Neuronal stem cell (in vitro differentiated cells): ENCODE measurements at regions not wholly inside any gene's neighbourhood (a gene's known extent, or its start where the extent isn't known, plus 50 kb on each side); places are given as distances from the start of the nearest gene placed in this dataset.

ENCODE experiments used
- DNase-seq: peaks from one replicate; pipeline ENCODE4 v3.0.0-alpha.2; 2013; ENCODE audit warnings: low spot score
- H2AFZ ChIP-seq: one replicate; pipeline ENCODE4 v1.6.1; 2013; ENCODE audit warnings: mild to moderate bottlenecking, low read length, inconsistent platforms
- H2AK5ac ChIP-seq: 2 replicates; pipeline ENCODE4 v1.6.1; 2013; ENCODE audit warnings: low read depth, mild to moderate bottlenecking, inconsistent platforms, low read length, moderate library complexity, mixed read lengths
- H2BK120ac ChIP-seq: 2 replicates; pipeline ENCODE4 v1.6.1; 2013; ENCODE audit warnings: low read depth, mild to moderate bottlenecking, inconsistent platforms, low read length, moderate library complexity, mixed read lengths
- H2BK12ac ChIP-seq: one replicate; pipeline ENCODE4 v1.6.1; 2013; ENCODE audit warnings: low read length, inconsistent platforms
- H2BK15ac ChIP-seq: 2 replicates; pipeline ENCODE4 v1.6.1; 2013; ENCODE audit warnings: mild to moderate bottlenecking, low read length, inconsistent platforms, mixed read lengths
- H2BK5ac ChIP-seq: one replicate; pipeline ENCODE4 v1.6.1; 2013; ENCODE audit warnings: inconsistent platforms, mild to moderate bottlenecking, low read length, moderate library complexity
- H3K14ac ChIP-seq: one replicate; pipeline ENCODE4 v1.6.1; 2013; ENCODE audit warnings: low read length, inconsistent platforms
- H3K18ac ChIP-seq: 2 replicates; pipeline ENCODE4 v1.6.1; 2013; ENCODE audit warnings: low read length, inconsistent platforms
- H3K23ac ChIP-seq: 2 replicates; pipeline ENCODE4 v1.6.1; 2013; ENCODE audit warnings: low read depth, mild to moderate bottlenecking, mixed read lengths, low read length, inconsistent platforms; ENCODE audit not compliant: poor library complexity
- H3K27ac ChIP-seq: replicated peaks from 3 replicates; pipeline ENCODE4 v1.5.1; 2013; ENCODE audit warnings: low read length, inconsistent platforms
- H3K27me3 ChIP-seq, 3 experiments: 2 replicates each; pipeline ENCODE4 v1.6.1; 2013; ENCODE audit warnings: low read length in 3 of 3, mild to moderate bottlenecking in 2 of 3, inconsistent platforms in 1 of 3, low read depth in 1 of 3, mixed read lengths in 1 of 3, moderate library complexity in 1 of 3; ENCODE audit not compliant: control insufficient read depth in 3 of 3, insufficient read depth in 3 of 3
- H3K36me3 ChIP-seq, 2 donors: replicated peaks in 1 of 2; 2 replicates each; pipeline ENCODE4 v1.6.1; 2013; ENCODE audit warnings: low read length in 2 of 2; ENCODE audit not compliant: control insufficient read depth in 2 of 2, insufficient read depth in 2 of 2
- H3K4ac ChIP-seq: 2 replicates; pipeline ENCODE4 v1.6.1; 2013; ENCODE audit warnings: inconsistent platforms, mild to moderate bottlenecking, low read length, moderate library complexity
- H3K4me1 ChIP-seq, 2 donors: 1 replicate in 1 of 2; 2 replicates in 1 of 2; pipeline ENCODE4 v1.6.1; 2013; ENCODE audit warnings: low read length in 2 of 2, low read depth in 1 of 2; ENCODE audit not compliant: control insufficient read depth in 2 of 2, insufficient read depth in 1 of 2
- H3K4me2 ChIP-seq: one replicate; pipeline ENCODE4 v1.6.1; 2013; ENCODE audit warnings: mild to moderate bottlenecking, low read length, inconsistent platforms; ENCODE audit not compliant: insufficient read depth, poor library complexity, severe bottlenecking
- H3K4me3 ChIP-seq, 2 donors: 2 replicates each; pipeline ENCODE4 v1.5.1; 2013; ENCODE audit warnings: low read length in 2 of 2, mild to moderate bottlenecking in 2 of 2, inconsistent platforms in 1 of 2, moderate library complexity in 1 of 2
- H3K79me1 ChIP-seq: one replicate; pipeline ENCODE4 v1.6.1; 2013; ENCODE audit warnings: low read depth, mild to moderate bottlenecking, inconsistent platforms, low read length, moderate library complexity
- H3K9ac ChIP-seq: one replicate; pipeline ENCODE4 v1.6.1; 2013; ENCODE audit warnings: mild to moderate bottlenecking, low read depth, low read length, inconsistent platforms; ENCODE audit not compliant: poor library complexity
- H3K9me3 ChIP-seq, 2 donors: replicated peaks in 1 of 2; 2 replicates each; pipeline versions ENCODE3 to v1.6.1; 2013; ENCODE audit warnings: low read length in 2 of 2, mild to moderate bottlenecking in 2 of 2, inconsistent platforms in 1 of 2, low read depth in 1 of 2, mixed read lengths in 1 of 2, moderate library complexity in 1 of 2; ENCODE audit not compliant: control insufficient read depth in 2 of 2, insufficient read depth in 1 of 2
- H4K8ac ChIP-seq: one replicate; pipeline ENCODE4 v1.6.1; 2013; ENCODE audit warnings: low read depth, mild to moderate bottlenecking, inconsistent platforms, low read length, moderate library complexity
- H4K91ac ChIP-seq: one replicate; pipeline ENCODE4 v1.6.1; 2013; ENCODE audit warnings: low read length, low read depth, mild to moderate bottlenecking, inconsistent platforms; ENCODE audit not compliant: poor library complexity
- WGBS, 2 donors: extraction: QIAGEN DNeasy Blood & Tissue Kit; methylation state at CpG; one replicate each; pipeline ENCODE4 v1.1.7; 2013; ENCODE audit warnings: missing lambda C conversion rate in 2 of 2, mixed read lengths in 1 of 2; ENCODE audit not compliant: insufficient read length in 2 of 2, insufficient replicate concordance in 1 of 2; ENCODE audit errors: extremely low coverage in 2 of 2; 5-methylcytosine and 5-hydroxymethylcytosine counted together

GRCh38 chr22:45069925-45070324, 60.1 kb upstream of the PHF21B start:
- H3K18ac ChIP-seq, result no peak overlapping the region

GRCh38 chr22:45071618-45072017, 61.8 kb upstream of the PHF21B start:
- Histone ChIP-seq H2AK5ac (peak overlapping the region; percentile 65), H3K27ac (no peak overlapping the region), H3K9ac (no peak overlapping the region), H3K27me3 (peaks cover 0 to 45% (median 0%) of the 10 kb centered on the region in 3 experiments), H2BK15ac (peak overlapping the region; percentile 73), H3K23ac (peak overlapping the region; percentile 60), H3K4me3 (no peak overlapping the region), H3K18ac (peak overlapping the region; percentile 51), H4K8ac (no peak overlapping the region), H2BK5ac (no peak overlapping the region), H3K36me3 (no peaks in the 10 kb centered on the region), H2BK12ac (no peak overlapping the region), H3K9me3 (no peaks in the 10 kb centered on the region), H3K4me2 (no peak overlapping the region), H3K14ac (peak overlapping the region; percentile 25), H2AFZ (no peak overlapping the region), H3K79me1 (no peaks in the 10 kb centered on the region), H3K4ac (no peak overlapping the region), H3K4me1 (peaks cover 0 to 8% of the 10 kb centered on the region in 2 donors), H2BK120ac (no peak overlapping the region), H4K91ac (no peak overlapping the region)
- WGBS, 2 donors, result no CpG with 5 or more reads among the region's 9 CpGs
- DNase-seq, result no peak

More at GRCh38 chr22:45069925-45070324, 60.1 kb upstream of the PHF21B start:
- WGBS, 2 donors, result no CpG with 5 or more reads among the region's 5 CpGs
- no peak overlapping the region for H3K4me2 ChIP-seq
- H2BK120ac ChIP-seq, result no peak overlapping the region
- no peaks in the 10 kb centered on the region for H3K79me1 ChIP-seq
- H3K4me1 ChIP-seq, result peaks cover 0 to 8% of the 10 kb centered on the region in 2 donors
- H2BK15ac ChIP-seq, result no peak overlapping the region
- H4K91ac ChIP-seq, result no peak overlapping the region
- H2AFZ ChIP-seq, result no peak overlapping the region
- H3K27me3 ChIP-seq, result peaks cover 0 to 38% (median 0%) of the 10 kb centered on the region in 3 experiments
- H2AK5ac ChIP-seq, result peak overlapping the region; percentile 4
- no peak overlapping the region for H2BK5ac ChIP-seq
- no peak overlapping the region for H3K27ac ChIP-seq
- H3K9me3 ChIP-seq, result no peaks in the 10 kb centered on the region
- H3K14ac ChIP-seq, result no peak overlapping the region
- no peak overlapping the region for H3K9ac ChIP-seq
- H4K8ac ChIP-seq, result no peak overlapping the region
- H3K23ac ChIP-seq, result no peak overlapping the region
- no peaks in the 10 kb centered on the region for H3K36me3 ChIP-seq
- no peak overlapping the region for H3K4me3 ChIP-seq
- DNase-seq, result no peak
- H2BK12ac ChIP-seq, result no peak overlapping the region
- no peak overlapping the region for H3K4ac ChIP-seq

GRCh38 chr22:45072322-45072903, 62.6 kb upstream of the PHF21B start:
- no peak overlapping the region for H3K27ac ChIP-seq
- H3K9me3 ChIP-seq, result no peaks in the 10 kb centered on the region
- no peak overlapping the region for H2BK12ac ChIP-seq
- peak overlapping the region; percentile 28 for H3K18ac ChIP-seq
- no peak overlapping the region for H3K4me3 ChIP-seq
- DNase-seq, result no peak
- H3K23ac ChIP-seq, result no peak overlapping the region
- peaks cover 0 to 11% of the 10 kb centered on the region in 2 donors for H3K4me1 ChIP-seq
- H2AFZ ChIP-seq, result no peak overlapping the region
- no peak overlapping the region for H2BK120ac ChIP-seq
- H3K14ac ChIP-seq, result no peak overlapping the region
- no peak overlapping the region for H2AK5ac ChIP-seq
- H3K9ac ChIP-seq, result no peak overlapping the region
- H3K4me2 ChIP-seq, result peak overlapping the region; percentile 21
- no peak overlapping the region for H3K4ac ChIP-seq
- H2BK15ac ChIP-seq, result no peak overlapping the region
- WGBS, 2 donors, result no CpG with 5 or more reads among the region's 17 CpGs
- no peaks in the 10 kb centered on the region for H3K36me3 ChIP-seq
- no peak overlapping the region for H4K91ac ChIP-seq
- H3K27me3 ChIP-seq, result peaks cover 0 to 48% (median 0%) of the 10 kb centered on the region in 3 experiments
- H4K8ac ChIP-seq, result no peak overlapping the region
- H2BK5ac ChIP-seq, result no peak overlapping the region
- H3K79me1 ChIP-seq, result no peaks in the 10 kb centered on the region

- Histone ChIP-seq H4K91ac (no peak overlapping the region), H3K18ac (no peak overlapping the region), H3K23ac (no peak overlapping the region), H3K27ac (no peak overlapping the region), H2AK5ac (no peak overlapping the region), H3K27me3 (peaks cover 0 to 51% (median 0%) of the 10 kb centered on the region in 3 experiments), H4K8ac (no peak overlapping the region), H3K4me1 (peaks cover 0 to 13% of the 10 kb centered on the region in 2 donors), H3K36me3 (no peaks in the 10 kb centered on the region), H3K4me2 (no peak overlapping the region), H3K4me3 (no peak overlapping the region), H3K79me1 (no peaks in the 10 kb centered on the region), H2BK120ac (no peak overlapping the region), H3K4ac (no peak overlapping the region), H3K9ac (no peak overlapping the region), H3K9me3 (no peaks in the 10 kb centered on the region), H2BK15ac (no peak overlapping the region), H3K14ac (no peak overlapping the region), H2BK5ac (no peak overlapping the region), H2AFZ (no peak overlapping the region), H2BK12ac (no peak overlapping the region)
- no CpG with 5 or more reads among the region's 5 CpGs for WGBS, 2 donors
- DNase-seq, result no peak
Measured at GRCh38 chr22:45073064-45073463, 63.3 kb upstream of the PHF21B start.
